Effector memory CD8-positive, alpha-beta T cell (primary cell): ENCODE measurements at regions not wholly inside any gene's neighbourhood (a gene's known extent, or its start where the extent isn't known, plus 50 kb on each side); places are given as distances from the start of the nearest gene placed in this dataset.
"Not testable (repeated sequence)": the region's sequence is repeated elsewhere in the genome, so short reads cannot be mapped to it uniquely, and the experiment has no call there.

Experiments used
- ATAC-seq: fragments of 150-1000 bp; cut with Tn5 transposase; replicated peaks from 2 replicates; pipeline ENCODE4 v1.10.0; 2021; ENCODE audit warnings: mild to moderate bottlenecking, moderate library complexity
- DNase-seq, 3 experiments: peaks; one replicate each; pipeline ENCODE4 v3.0.0; 2021
- H3K27ac Mint-ChIP-seq, 2 donors: one replicate each; pipeline ENCODE4 v1.8.0; 2022; ENCODE audit warnings: mild to moderate bottlenecking in 2 of 2, mixed read lengths in 2 of 2, moderate library complexity in 2 of 2
- H3K27me3 Mint-ChIP-seq, 2 donors: one replicate each; pipeline ENCODE4 v1.8.0; 2022; ENCODE audit warnings: mixed read lengths in 2 of 2
- H3K36me3 Mint-ChIP-seq: one replicate; pipeline ENCODE4 v1.8.0; 2022; ENCODE audit warnings: mild to moderate bottlenecking, moderate library complexity, mixed read lengths; ENCODE audit not compliant: insufficient read depth
- H3K4me1 Mint-ChIP-seq, 2 donors: one replicate each; pipeline ENCODE4 v1.8.0; 2022; ENCODE audit warnings: low read depth in 2 of 2, mixed read lengths in 2 of 2
- H3K4me3 Mint-ChIP-seq, 2 donors: one replicate each; pipeline ENCODE4 v1.8.0; 2022; ENCODE audit warnings: mild to moderate bottlenecking in 2 of 2, mixed read lengths in 2 of 2, moderate library complexity in 2 of 2
- H3K9me3 Mint-ChIP-seq, 2 donors: one replicate each; pipeline ENCODE4 v1.8.0; 2022; ENCODE audit warnings: mixed read lengths in 2 of 2

GRCh38 chr10:5268743-5269142, 72.1 kb downstream of the AKR1C4 start:
- DNase-seq (no peak), ATAC-seq (no peak)
- no peak overlapping the region for H3K4me3 Mint-ChIP-seq
- H3K36me3 Mint-ChIP-seq, result peaks cover 5% of the 10 kb centered on the region
- no peaks in the 10 kb centered on the region for H3K9me3 Mint-ChIP-seq
- no peak overlapping the region for H3K27ac Mint-ChIP-seq
- H3K4me1 Mint-ChIP-seq, result no peaks in the 10 kb centered on the region
- no peaks in the 10 kb centered on the region for H3K27me3 Mint-ChIP-seq

- Mint-ChIP-seq H3K27me3 (no peaks in the 10 kb centered on the region), H3K27ac (no peak overlapping the region), H3K4me1 (no peaks in the 10 kb centered on the region), H3K36me3 (peaks cover 5% of the 10 kb centered on the region), H3K9me3 (no peaks in the 10 kb centered on the region), H3K4me3 (no peak overlapping the region)
- ATAC-seq (no peak), DNase-seq (no peak)
Measured at GRCh38 chr10:5269791-5270190, 73.2 kb downstream of the AKR1C4 start.

GRCh38 chr10:5271526-5271925, 74.9 kb downstream of the AKR1C4 start:
- H3K27ac Mint-ChIP-seq, result no peak overlapping the region

GRCh38 chr10:5272065-5272803, 75.6 kb downstream of the AKR1C4 start:
- H3K9me3 Mint-ChIP-seq, result no peaks in the 10 kb centered on the region
- H3K36me3 Mint-ChIP-seq, result peaks cover 5% of the 10 kb centered on the region
- H3K4me3 Mint-ChIP-seq, result no peak overlapping the region
- DNase-seq (no peak), ATAC-seq (no peak)
- no peaks in the 10 kb centered on the region for H3K4me1 Mint-ChIP-seq
- H3K27ac Mint-ChIP-seq, result no peak overlapping the region
- peaks cover 5 to 6% of the 10 kb centered on the region in 2 donors for H3K27me3 Mint-ChIP-seq

More at GRCh38 chr10:5271526-5271925, 74.9 kb downstream of the AKR1C4 start:
- Mint-ChIP-seq H3K36me3 (peaks cover 5% of the 10 kb centered on the region), H3K27me3 (no peaks in the 10 kb centered on the region), H3K9me3 (no peaks in the 10 kb centered on the region), H3K4me1 (no peaks in the 10 kb centered on the region), H3K4me3 (no peak overlapping the region)
- ATAC-seq, result no peak
- DNase-seq, result no peak

GRCh38 chr10:5274795-5275194, 78.2 kb downstream of the AKR1C4 start:
- Mint-ChIP-seq H3K9me3 (no peaks in the 10 kb centered on the region), H3K36me3 (peaks cover 5% of the 10 kb centered on the region)

GRCh38 chr10:5281356-5281755, 83.4 kb upstream of the UCN3 start:
- Mint-ChIP-seq H3K9me3 (no peaks in the 10 kb centered on the region), H3K27ac (no peak overlapping the region), H3K4me3 (no peak overlapping the region), H3K4me1 (peaks cover 5 to 13% of the 10 kb centered on the region in 2 donors), H3K27me3 (peaks cover 17% of the 10 kb centered on the region in 2 donors), H3K36me3 (no peaks in the 10 kb centered on the region)
- DNase-seq (no peak), ATAC-seq (no peak)

More at GRCh38 chr10:5274795-5275194, 78.2 kb downstream of the AKR1C4 start:
- no peak for ATAC-seq
- Mint-ChIP-seq H3K4me1 (no peaks in the 10 kb centered on the region), H3K27ac (no peak overlapping the region), H3K4me3 (no peak overlapping the region), H3K27me3 (peaks cover 8 to 16% of the 10 kb centered on the region in 2 donors)
- no peak for DNase-seq

- H3K4me1 Mint-ChIP-seq, result peaks cover 5 to 13% of the 10 kb centered on the region in 2 donors
- DNase-seq (no peak), ATAC-seq (no peak)
- no peaks in the 10 kb centered on the region for H3K9me3 Mint-ChIP-seq
- H3K36me3 Mint-ChIP-seq, result no peaks in the 10 kb centered on the region
- peaks cover 12 to 21% of the 10 kb centered on the region in 2 donors for H3K27me3 Mint-ChIP-seq
- H3K4me3 Mint-ChIP-seq, result no peak overlapping the region
- H3K27ac Mint-ChIP-seq, result no peak overlapping the region
Measured at GRCh38 chr10:5282137-5282536, 82.6 kb upstream of the UCN3 start.

- no peaks in the 10 kb centered on the region for H3K9me3 Mint-ChIP-seq
- H3K36me3 Mint-ChIP-seq, result no peaks in the 10 kb centered on the region
- H3K27ac Mint-ChIP-seq, result peak overlapping the region in 1 of 2 donors; percentile 39
- H3K27me3 Mint-ChIP-seq, result peaks cover 9 to 15% of the 10 kb centered on the region in 2 donors
- H3K4me3 Mint-ChIP-seq, result peak overlapping the region in 1 of 2 donors; percentile 36
- DNase-seq, result peak; percentile 16 to 24 (median 21)
- H3K4me1 Mint-ChIP-seq, result peaks cover 5 to 13% of the 10 kb centered on the region in 2 donors
- ATAC-seq, result peak; percentile 80
Measured at GRCh38 chr10:5283305-5284158, 81.2 kb upstream of the UCN3 start.

- no peaks in the 10 kb centered on the region for H3K36me3 Mint-ChIP-seq
- peaks cover 9 to 10% of the 10 kb centered on the region in 2 donors for H3K27me3 Mint-ChIP-seq
- peak overlapping the region; percentile 36 to 38 for H3K4me3 Mint-ChIP-seq
- H3K4me1 Mint-ChIP-seq, result peaks cover 5 to 13% of the 10 kb centered on the region in 2 donors
- ATAC-seq (peak; percentile 69), DNase-seq (no peak)
- H3K27ac Mint-ChIP-seq, result peak overlapping the region in 1 of 2 donors; percentile 23
- H3K9me3 Mint-ChIP-seq, result no peaks in the 10 kb centered on the region
Measured at GRCh38 chr10:5284311-5285057, 80.3 kb upstream of the UCN3 start.

- peaks cover 5 to 13% of the 10 kb centered on the region in 2 donors for H3K4me1 Mint-ChIP-seq
- H3K27me3 Mint-ChIP-seq, result peaks cover 9 to 10% of the 10 kb centered on the region in 2 donors
- H3K4me3 Mint-ChIP-seq, result no peak overlapping the region
- H3K36me3 Mint-ChIP-seq, result no peaks in the 10 kb centered on the region
- ATAC-seq (no peak), DNase-seq (no peak)
- no peak overlapping the region for H3K27ac Mint-ChIP-seq
- no peaks in the 10 kb centered on the region for H3K9me3 Mint-ChIP-seq
Measured at GRCh38 chr10:5285186-5285585, 79.6 kb upstream of the UCN3 start.

- no peak for DNase-seq
- H3K4me1 Mint-ChIP-seq, result peaks cover 21 to 32% of the 10 kb centered on the region in 2 donors
- no peak overlapping the region for H3K4me3 Mint-ChIP-seq
- H3K27ac Mint-ChIP-seq, result no peak overlapping the region
- peaks cover under 1% of the 10 kb centered on the region for H3K36me3 Mint-ChIP-seq
- H3K9me3 Mint-ChIP-seq, result no peaks in the 10 kb centered on the region
- no peak for ATAC-seq
- peaks cover 9 to 10% of the 10 kb centered on the region in 2 donors for H3K27me3 Mint-ChIP-seq
Measured at GRCh38 chr10:5288359-5288758, 76.4 kb upstream of the UCN3 start.

GRCh38 chr10:5289228-5289627, 75.5 kb upstream of the UCN3 start:
- not testable (repeated sequence) for DNase-seq, H3K9me3 Mint-ChIP-seq, H3K27ac Mint-ChIP-seq, H3K36me3 Mint-ChIP-seq, ATAC-seq, H3K27me3 Mint-ChIP-seq, H3K4me3 Mint-ChIP-seq
- H3K4me1 Mint-ChIP-seq, result peaks cover 28 to 36% of the 10 kb centered on the region in 2 donors
